Fibroblast of villous mesenchyme (primary cell): ENCODE measurements at regions not wholly inside any gene's neighbourhood (a gene's known extent, or its start where the extent isn't known, plus 50 kb on each side); places are given as distances from the start of the nearest gene placed in this dataset.

Experiments used
- DNase-seq: peaks from one replicate; pipeline ENCODE4 v3.0.0-alpha.2; 2010; ENCODE audit warnings: low read depth
- H3K4me3 ChIP-seq: 2 replicates; pipeline ENCODE4 v1.5.1; 2011; ENCODE audit warnings: low read depth, mild to moderate bottlenecking, low read length
- CTCF ChIP-seq: IDR thresholded peaks from 2 replicates; pipeline ENCODE4 v1.5.1; 2012; ENCODE audit warnings: low read depth, mild to moderate bottlenecking, low read length; ENCODE audit not compliant: insufficient read depth

GRCh38 chr7:131961054-131961680 lies 404.7 kb upstream of the PODXL start:
- H3K4me3 ChIP-seq: no peak overlapping the region
- no peak for DNase-seq
- no peak for TF ChIP-seq CTCF

GRCh38 chr7:131959106-131959812 lies 402.8 kb upstream of the PODXL start:
- H3K4me3 ChIP-seq: no peak overlapping the region

GRCh38 chr7:131957338-131958020 lies 401.1 kb upstream of the PODXL start:
- no peak overlapping the region for H3K4me3 ChIP-seq
- TF ChIP-seq CTCF: no peak
- DNase-seq: no peak

More at GRCh38 chr7:131959106-131959812, 402.8 kb upstream of the PODXL start:
- DNase-seq: peak; percentile 11
- no peak for TF ChIP-seq CTCF

GRCh38 chr7:131956864-131957263 lies 400.4 kb upstream of the PODXL start:
- TF ChIP-seq CTCF: no peak
- no peak overlapping the region for H3K4me3 ChIP-seq
- DNase-seq: no peak

- H3K4me3 ChIP-seq: no peak overlapping the region
- TF ChIP-seq CTCF: no peak
Observed at GRCh38 chr7:131955679-131956078, 399.3 kb upstream of the PODXL start.

GRCh38 chr7:131953184-131953583 lies 396.8 kb upstream of the PODXL start:
- H3K4me3 ChIP-seq: no peak overlapping the region
- TF ChIP-seq CTCF: no peak
- DNase-seq: no peak

More at GRCh38 chr7:131955679-131956078, 399.3 kb upstream of the PODXL start:
- no peak for DNase-seq
